ENCODE measurements at regions not wholly inside any gene's neighbourhood (a gene's known extent, or its start where the extent isn't known, plus 50 kb on each side); places are given as distances from the start of the nearest gene placed in this dataset.

DNA sequence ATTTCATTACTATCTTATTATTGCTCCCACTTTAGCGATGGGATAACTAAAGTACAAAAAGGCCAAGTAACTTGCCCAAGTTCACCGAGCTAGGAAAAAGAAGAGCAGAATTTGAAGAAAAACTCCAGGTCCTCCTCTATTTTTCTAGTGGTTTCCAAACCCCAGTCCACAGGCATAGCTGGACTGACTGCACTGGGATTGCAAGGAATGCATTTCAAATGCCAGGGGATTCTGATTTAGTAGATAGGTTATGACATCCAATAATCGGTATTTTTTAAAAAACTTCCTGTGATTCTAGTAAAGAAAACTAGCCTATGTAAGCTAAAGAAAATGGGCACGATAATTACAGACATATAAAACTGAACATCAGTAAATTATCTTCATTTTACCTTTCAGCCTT is 62.7 kb upstream of the GALNT5 start:
- TF ChIP-seq, protein P1, sequence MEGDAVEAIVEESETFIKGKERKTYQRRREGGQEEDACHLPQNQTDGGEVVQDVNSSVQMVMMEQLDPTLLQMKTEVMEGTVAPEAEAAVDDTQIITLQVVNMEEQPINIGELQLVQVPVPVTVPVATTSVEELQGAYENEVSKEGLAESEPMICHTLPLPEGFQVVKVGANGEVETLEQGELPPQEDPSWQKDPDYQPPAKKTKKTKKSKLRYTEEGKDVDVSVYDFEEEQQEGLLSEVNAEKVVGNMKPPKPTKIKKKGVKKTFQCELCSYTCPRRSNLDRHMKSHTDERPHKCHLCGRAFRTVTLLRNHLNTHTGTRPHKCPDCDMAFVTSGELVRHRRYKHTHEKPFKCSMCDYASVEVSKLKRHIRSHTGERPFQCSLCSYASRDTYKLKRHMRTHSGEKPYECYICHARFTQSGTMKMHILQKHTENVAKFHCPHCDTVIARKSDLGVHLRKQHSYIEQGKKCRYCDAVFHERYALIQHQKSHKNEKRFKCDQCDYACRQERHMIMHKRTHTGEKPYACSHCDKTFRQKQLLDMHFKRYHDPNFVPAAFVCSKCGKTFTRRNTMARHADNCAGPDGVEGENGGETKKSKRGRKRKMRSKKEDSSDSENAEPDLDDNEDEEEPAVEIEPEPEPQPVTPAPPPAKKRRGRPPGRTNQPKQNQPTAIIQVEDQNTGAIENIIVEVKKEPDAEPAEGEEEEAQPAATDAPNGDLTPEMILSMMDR (IDR thresholded peaks at IDR 0.05): no peak
- DNase-seq: no peak
- H3K27ac ChIP-seq: no peak overlapping the region
- intact Hi-C loops (cut with DNase I): loop anchor here in 9 of 10 donors (5.0 to 10.0 kb wide), 5 partner anchors 310 to 1823 kb away; no protein-coding TSS in a partner anchor
- 72 to 85% methylated on average over 4 of the region's 4 CpGs for WGBS, 2 donors
- no peaks in the 10 kb centered on the region for H3K9me3 ChIP-seq
- no peak overlapping the region for H3K4me3 ChIP-seq
- H3K4me1 ChIP-seq: peaks cover 0 to 8% (median 0%) of the 10 kb centered on the region in 9 donors
- peaks cover 0 to 3% (median 0%) of the 10 kb centered on the region in 7 donors for H3K27me3 ChIP-seq
- ATAC-seq: no peak
- no peaks in the 10 kb centered on the region for H3K36me3 ChIP-seq

DNA sequence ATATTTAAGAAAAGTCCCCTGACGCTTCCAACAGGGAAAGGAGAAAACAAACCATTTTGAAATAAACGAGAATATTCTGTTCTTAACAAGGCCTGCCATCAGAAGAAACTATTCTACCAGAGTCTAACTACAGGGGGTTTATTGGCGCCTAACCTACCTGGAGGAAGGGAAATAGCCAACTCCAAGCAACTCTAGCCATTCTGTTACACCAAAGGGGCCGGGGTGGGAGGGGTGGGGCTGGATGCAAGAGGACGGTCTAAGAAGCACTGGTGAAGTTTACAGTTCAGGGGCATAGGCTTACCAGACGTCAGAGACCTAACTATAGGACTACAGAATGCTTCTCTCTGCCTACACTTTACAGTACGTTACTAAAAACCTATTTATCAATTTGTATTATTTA is 60.5 kb upstream of the GALNT5 start:
- WGBS, 2 donors: 68 to 69% methylated on average over 7 of the region's 7 CpGs
- Histone ChIP-seq H3K4me1 (peaks cover 0 to 8% (median 0%) of the 10 kb centered on the region in 9 donors), H3K27ac (no peak overlapping the region), H3K9me3 (no peaks in the 10 kb centered on the region), H3K27me3 (peaks cover 0 to 3% (median 0%) of the 10 kb centered on the region in 7 donors), H3K36me3 (no peaks in the 10 kb centered on the region), H3K4me3 (no peak overlapping the region)
- TF ChIP-seq, protein P1 (IDR thresholded peaks at IDR 0.05): no peak
- DNase-seq (no peak), ATAC-seq (no peak)
- intact Hi-C loops (cut with DNase I): loop anchor here in 4 of 10 donors (10.0 kb wide), 3 partner anchors 312 to 1822 kb away; no protein-coding TSS in a partner anchor

DNA sequence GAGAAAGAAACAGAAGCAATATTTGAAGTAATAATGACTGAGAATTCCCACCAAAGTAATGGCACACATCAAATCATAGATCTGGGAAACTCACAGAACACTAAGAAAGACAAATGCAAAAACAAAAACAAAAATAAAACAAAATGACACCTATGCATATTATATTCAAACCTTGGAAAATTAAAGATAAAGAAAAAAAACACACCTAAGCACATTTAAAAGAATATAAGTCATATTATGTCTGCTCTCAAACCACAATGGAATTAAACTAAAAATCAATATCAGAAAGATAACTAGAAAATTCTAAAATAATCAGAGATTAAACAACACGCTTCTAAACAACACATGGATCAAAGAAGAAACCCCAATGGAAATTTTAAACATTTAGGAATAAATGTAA is 59.7 kb upstream of the GALNT5 start:
- Histone ChIP-seq H3K4me1 (peaks cover 0 to 8% (median 0%) of the 10 kb centered on the region in 9 donors), H3K4me3 (no peak overlapping the region), H3K27ac (no peak overlapping the region), H3K9me3 (no peaks in the 10 kb centered on the region), H3K27me3 (peaks cover 0 to 3% (median 0%) of the 10 kb centered on the region in 7 donors), H3K36me3 (no peaks in the 10 kb centered on the region)
- no peak for ATAC-seq
- 85 to 91% methylated on average over 1 of the region's 1 CpG for WGBS, 2 donors
- DNase-seq: no peak
- intact Hi-C loops (cut with DNase I): loop anchor here in 4 of 10 donors (10.0 kb wide), 3 partner anchors 313 to 1823 kb away; no protein-coding TSS in a partner anchor
- TF ChIP-seq, protein P1 (IDR thresholded peaks at IDR 0.05): no peak

DNA sequence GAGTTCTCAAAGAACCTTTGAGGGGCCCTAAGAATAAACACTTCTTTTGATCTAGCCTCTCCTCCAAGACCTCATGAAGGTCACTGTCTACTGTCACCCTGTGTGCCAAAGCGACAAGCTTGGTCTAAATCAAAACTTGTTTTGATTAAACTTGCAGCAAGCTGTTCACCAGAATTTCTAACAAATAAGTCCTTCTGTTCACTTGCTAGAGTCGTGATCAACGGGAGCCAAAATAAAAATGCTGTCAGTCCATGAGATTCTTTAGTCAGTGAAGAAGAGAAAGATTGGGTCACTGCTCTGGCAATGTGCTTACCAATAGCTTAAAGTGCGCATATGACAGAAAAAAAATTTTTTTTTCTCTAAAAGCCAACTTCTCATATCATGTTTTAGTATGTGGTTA is 53.9 kb upstream of the GALNT5 start:
- Histone ChIP-seq H3K27ac (no peak overlapping the region), H3K4me1 (no peaks in the 10 kb centered on the region), H3K27me3 (no peaks in the 10 kb centered on the region), H3K36me3 (no peaks in the 10 kb centered on the region), H3K9me3 (no peaks in the 10 kb centered on the region), H3K4me3 (no peak overlapping the region)
- 87 to 90% methylated on average over 4 of the region's 4 CpGs for WGBS, 2 donors
- TF ChIP-seq, protein P1 (IDR thresholded peaks at IDR 0.05): no peak
- no peak for ATAC-seq
- intact Hi-C loops (cut with DNase I): no loop called here
- DNase-seq: no peak
